Hepatocyte (in vitro differentiated cells): ENCODE measurements at regions not wholly inside any gene's neighbourhood (a gene's known extent, or its start where the extent isn't known, plus 50 kb on each side); places are given as distances from the start of the nearest gene placed in this dataset.

Source experiments
- DNase-seq: peaks from one replicate; pipeline ENCODE4 v3.0.0-alpha.2; 2016; ENCODE audit warnings: low spot score
- H2AFZ ChIP-seq: fragments of 200-600 bp; sonication (generic); 2 replicates; pipeline ENCODE4 v1.6.0; 2016; ENCODE audit warnings: antibody characterized with exemption, mild to moderate bottlenecking
- H3K27ac ChIP-seq: fragments of 200-600 bp; sonication (generic); 2 replicates; pipeline ENCODE4 v1.5.1; 2016; ENCODE audit warnings: mild to moderate bottlenecking
- H3K27me3 ChIP-seq: fragments of 200-600 bp; sonication (generic); 2 replicates; pipeline ENCODE4 v1.6.1; 2016
- H3K36me3 ChIP-seq: fragments of 200-600 bp; sonication (generic); replicated peaks from 2 replicates; pipeline ENCODE4 v1.5.1; 2016; ENCODE audit warnings: low read depth; ENCODE audit not compliant: insufficient read depth
- H3K4me1 ChIP-seq: fragments of 200-600 bp; sonication (generic); 2 replicates; pipeline ENCODE4 v1.5.1; 2016; ENCODE audit warnings: mild to moderate bottlenecking, moderate library complexity; ENCODE audit not compliant: insufficient read depth
- H3K4me2 ChIP-seq: fragments of 200-600 bp; sonication (generic); 2 replicates; pipeline ENCODE4 v1.6.0; 2016
- H3K4me3 ChIP-seq: fragments of 200-600 bp; sonication (generic); 2 replicates; pipeline ENCODE4 v1.5.1; 2016; ENCODE audit warnings: mild to moderate bottlenecking
- H3K79me2 ChIP-seq: fragments of 200-600 bp; sonication (generic); 2 replicates; pipeline ENCODE4 v1.6.0; 2017; ENCODE audit warnings: mild to moderate bottlenecking
- H3K9me2 ChIP-seq: fragments of 200-600 bp; sonication (generic); replicated peaks from 2 replicates; pipeline ENCODE4 v1.6.0; 2017; ENCODE audit warnings: mild to moderate bottlenecking; ENCODE audit not compliant: insufficient read depth
- H3K9me3 ChIP-seq: fragments of 200-600 bp; sonication (generic); 2 replicates; pipeline ENCODE4 v1.5.1; 2016; ENCODE audit warnings: low read depth, mild to moderate bottlenecking
- H4K20me1 ChIP-seq: fragments of 200-600 bp; sonication (generic); 2 replicates; pipeline ENCODE4 v1.6.0; 2016; ENCODE audit warnings: mild to moderate bottlenecking; ENCODE audit not compliant: insufficient read depth, poor library complexity, severe bottlenecking
- EZH2 ChIP-seq: fragments of 200-600 bp; sonication (generic); IDR thresholded peaks from 2 replicates; pipeline ENCODE4 v1.6.1; 2016; ENCODE audit warnings: antibody characterized with exemption, mild to moderate bottlenecking, borderline replicate concordance
- EZH2phosphoT487 ChIP-seq: fragments of 200-600 bp; sonication (generic); IDR thresholded peaks from one replicate; pipeline ENCODE4 v1.6.1; 2018; ENCODE audit warnings: antibody characterized with exemption, mild to moderate bottlenecking, low read depth, moderate library complexity; ENCODE audit not compliant: unreplicated experiment, severe bottlenecking
- WGBS: methylation state at CpG from one replicate; pipeline ENCODE4 v1.1.6; 2016; ENCODE audit warnings: low lambda C conversion rate; ENCODE audit errors: missing lambda C conversion rate; 5-methylcytosine and 5-hydroxymethylcytosine counted together
- TF ChIP-seq, protein P1 (sequence below): fragments of 200-600 bp; sonication (generic); IDR thresholded peaks from 2 replicates; pipeline ENCODE4 v1.5.1; 2016; ENCODE audit warnings: antibody characterized with exemption, mild to moderate bottlenecking; ENCODE audit not compliant: poor library complexity

DNA sequence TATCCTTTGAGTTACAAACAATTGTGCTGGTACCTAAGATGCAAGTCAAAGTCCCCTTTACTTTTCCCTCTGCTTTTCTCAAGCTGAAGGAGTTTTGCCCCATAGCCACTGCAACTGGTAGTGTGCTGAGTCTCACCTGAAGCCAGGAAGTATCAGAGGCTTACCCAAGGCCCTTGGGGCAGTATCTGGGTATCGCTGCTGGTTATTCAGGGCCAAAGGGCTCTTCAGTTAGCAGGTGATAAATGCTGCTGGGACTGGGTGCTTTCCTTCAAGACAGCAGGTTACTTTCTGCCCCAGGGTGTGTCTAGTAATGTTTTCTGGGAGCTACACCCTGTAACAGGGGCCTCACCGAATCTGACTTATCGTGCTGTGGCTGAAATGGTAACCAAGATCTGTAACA, 90.4 kb upstream of the SLC6A14 start:
- TF ChIP-seq, protein P1, sequence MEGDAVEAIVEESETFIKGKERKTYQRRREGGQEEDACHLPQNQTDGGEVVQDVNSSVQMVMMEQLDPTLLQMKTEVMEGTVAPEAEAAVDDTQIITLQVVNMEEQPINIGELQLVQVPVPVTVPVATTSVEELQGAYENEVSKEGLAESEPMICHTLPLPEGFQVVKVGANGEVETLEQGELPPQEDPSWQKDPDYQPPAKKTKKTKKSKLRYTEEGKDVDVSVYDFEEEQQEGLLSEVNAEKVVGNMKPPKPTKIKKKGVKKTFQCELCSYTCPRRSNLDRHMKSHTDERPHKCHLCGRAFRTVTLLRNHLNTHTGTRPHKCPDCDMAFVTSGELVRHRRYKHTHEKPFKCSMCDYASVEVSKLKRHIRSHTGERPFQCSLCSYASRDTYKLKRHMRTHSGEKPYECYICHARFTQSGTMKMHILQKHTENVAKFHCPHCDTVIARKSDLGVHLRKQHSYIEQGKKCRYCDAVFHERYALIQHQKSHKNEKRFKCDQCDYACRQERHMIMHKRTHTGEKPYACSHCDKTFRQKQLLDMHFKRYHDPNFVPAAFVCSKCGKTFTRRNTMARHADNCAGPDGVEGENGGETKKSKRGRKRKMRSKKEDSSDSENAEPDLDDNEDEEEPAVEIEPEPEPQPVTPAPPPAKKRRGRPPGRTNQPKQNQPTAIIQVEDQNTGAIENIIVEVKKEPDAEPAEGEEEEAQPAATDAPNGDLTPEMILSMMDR: no peak
- TF ChIP-seq EZH2phosphoT487 (no peak), EZH2 (no peak)
- H3K79me2 ChIP-seq: no peaks in the 10 kb centered on the region
- no peaks in the 10 kb centered on the region for H3K36me3 ChIP-seq
- no peak overlapping the region for H3K27ac ChIP-seq
- 71% methylated on average over 3 of the region's 3 CpGs for WGBS
- H3K27me3 ChIP-seq: no peaks in the 10 kb centered on the region
- H2AFZ ChIP-seq: no peak overlapping the region
- H4K20me1 ChIP-seq: no peaks in the 10 kb centered on the region
- H3K4me1 ChIP-seq: no peaks in the 10 kb centered on the region
- no peaks in the 10 kb centered on the region for H3K9me2 ChIP-seq
- no peak overlapping the region for H3K4me2 ChIP-seq
- no peaks in the 10 kb centered on the region for H3K9me3 ChIP-seq
- DNase-seq: no peak
- H3K4me3 ChIP-seq: no peak overlapping the region

GRCh38 chrX:116357329-116357728, 79.1 kb upstream of the SLC6A14 start:
- Histone ChIP-seq H3K9me3 (no peaks in the 10 kb centered on the region), H3K4me3 (no peak overlapping the region), H3K79me2 (no peaks in the 10 kb centered on the region), H3K27ac (no peak overlapping the region), H2AFZ (no peak overlapping the region), H3K36me3 (no peaks in the 10 kb centered on the region), H3K4me2 (no peak overlapping the region), H3K9me2 (no peaks in the 10 kb centered on the region), H4K20me1 (no peaks in the 10 kb centered on the region), H3K27me3 (no peaks in the 10 kb centered on the region), H3K4me1 (no peaks in the 10 kb centered on the region)
- 27% methylated on average over 2 of the region's 2 CpGs for WGBS
- no peak for DNase-seq
- TF ChIP-seq EZH2phosphoT487 (no peak), EZH2 (no peak)
- TF ChIP-seq, protein P1: no peak

GRCh38 chrX:116378961-116379360, 57.4 kb upstream of the SLC6A14 start:
- no peak for DNase-seq
- 57% methylated on average over 2 of the region's 2 CpGs for WGBS
- H3K27me3 ChIP-seq: no peaks in the 10 kb centered on the region
- no peaks in the 10 kb centered on the region for H3K4me1 ChIP-seq
- no peak overlapping the region for H2AFZ ChIP-seq
- H3K79me2 ChIP-seq: no peaks in the 10 kb centered on the region
- H3K4me3 ChIP-seq: no peak overlapping the region
- H3K4me2 ChIP-seq: no peak overlapping the region
- no peaks in the 10 kb centered on the region for H3K9me2 ChIP-seq
- H3K27ac ChIP-seq: no peak overlapping the region
- H3K36me3 ChIP-seq: no peaks in the 10 kb centered on the region
- no peaks in the 10 kb centered on the region for H4K20me1 ChIP-seq
- TF ChIP-seq, protein P1: no peak
- no peak for TF ChIP-seq EZH2
- no peak for TF ChIP-seq EZH2phosphoT487
- no peaks in the 10 kb centered on the region for H3K9me3 ChIP-seq

DNA sequence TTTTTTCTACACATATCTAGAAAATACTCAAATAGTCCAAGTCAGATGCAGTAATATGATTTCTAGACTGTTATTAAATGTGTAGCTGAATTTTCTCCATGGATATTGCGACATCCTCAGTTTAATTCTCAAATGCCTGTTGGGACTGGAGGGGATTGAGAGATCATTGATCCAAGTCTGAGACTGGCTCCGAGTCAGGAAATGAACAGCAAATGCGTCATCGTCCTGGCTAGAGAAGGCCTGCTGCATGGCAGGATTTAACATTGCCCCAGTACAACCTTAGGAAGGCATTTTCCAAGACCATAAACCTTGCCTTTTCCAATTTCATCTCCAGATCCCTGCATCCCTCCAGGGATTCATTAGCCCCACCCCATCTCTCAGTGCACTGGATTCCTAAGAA, 56.6 kb upstream of the SLC6A14 start:
- Histone ChIP-seq H3K27me3 (no peaks in the 10 kb centered on the region), H3K36me3 (no peaks in the 10 kb centered on the region), H3K27ac (no peak overlapping the region), H2AFZ (no peak overlapping the region), H4K20me1 (no peaks in the 10 kb centered on the region), H3K9me3 (no peaks in the 10 kb centered on the region), H3K4me1 (no peaks in the 10 kb centered on the region), H3K79me2 (no peaks in the 10 kb centered on the region), H3K9me2 (no peaks in the 10 kb centered on the region), H3K4me2 (no peak overlapping the region), H3K4me3 (no peak overlapping the region)
- no peak for DNase-seq
- TF ChIP-seq, protein P1: no peak
- TF ChIP-seq EZH2phosphoT487 (no peak), EZH2 (no peak)
- 76% methylated on average over 4 of the region's 4 CpGs for WGBS
